Loucy (cell line): ENCODE measurements at regions not wholly inside any gene's neighbourhood (a gene's known extent, or its start where the extent isn't known, plus 50 kb on each side); places are given as distances from the start of the nearest gene placed in this dataset.
A peak's percentile ranks its signal among the peaks of the same experiment; 100 is the strongest.

Source experiments
- H2AFZ ChIP-seq: fragments of 200-600 bp; sonication (generic); 2 replicates; pipeline ENCODE4 v1.6.0; 2016; ENCODE audit warnings: antibody characterized with exemption, mild to moderate bottlenecking, low read length, moderate library complexity
- H3F3A ChIP-seq: fragments of 200-600 bp; 2 replicates; pipeline ENCODE4 v1.6.0; 2016; ENCODE audit warnings: antibody characterized with exemption, low read depth, mild to moderate bottlenecking
- H3K27me3 ChIP-seq: fragments of 200-600 bp; sonication (generic); 2 replicates; pipeline ENCODE4 v1.6.1; 2014; ENCODE audit warnings: low read length, mild to moderate bottlenecking; ENCODE audit not compliant: insufficient read depth, poor library complexity, severe bottlenecking
- H3K36me3 ChIP-seq: fragments of 200-600 bp; sonication (generic); 2 replicates; pipeline ENCODE4 v1.6.1; 2016; ENCODE audit warnings: low read length; ENCODE audit not compliant: insufficient read depth
- H3K4me1 ChIP-seq: fragments of 200-600 bp; sonication (generic); 2 replicates; pipeline ENCODE4 v1.5.1; 2014; ENCODE audit warnings: low read length, mild to moderate bottlenecking; ENCODE audit not compliant: insufficient read depth, poor library complexity, severe bottlenecking
- H3K4me2 ChIP-seq: fragments of 200-600 bp; sonication (generic); 2 replicates; pipeline ENCODE4 v1.6.0; 2014; ENCODE audit warnings: antibody characterized with exemption, low read length, low read depth, mild to moderate bottlenecking; ENCODE audit not compliant: poor library complexity, severe bottlenecking
- H3K4me3 ChIP-seq: fragments of 200-600 bp; sonication (generic); 2 replicates; pipeline ENCODE4 v1.5.1; 2014; ENCODE audit warnings: low read length, mild to moderate bottlenecking, mixed read lengths; ENCODE audit not compliant: poor library complexity, severe bottlenecking
- H3K79me2 ChIP-seq: fragments of 200-600 bp; sonication (generic); 2 replicates; pipeline ENCODE4 v1.6.1; 2014; ENCODE audit warnings: low read length; ENCODE audit not compliant: insufficient read depth
- H3K9ac ChIP-seq: fragments of 200-600 bp; sonication (generic); 2 replicates; pipeline ENCODE4 v1.6.0; 2014; ENCODE audit warnings: mild to moderate bottlenecking, low read depth, low read length, moderate library complexity; ENCODE audit not compliant: poor library complexity, severe bottlenecking
- H3K9me2 ChIP-seq: fragments of 200-600 bp; sonication (generic); replicated peaks from 2 replicates; pipeline ENCODE4 v1.6.1; 2016; ENCODE audit warnings: low read depth, low read length, mixed read lengths
- H3K9me3 ChIP-seq: fragments of 200-600 bp; sonication (generic); 2 replicates; pipeline ENCODE4 v1.6.1; 2014; ENCODE audit warnings: mild to moderate bottlenecking, antibody characterized with exemption, low read length, low read depth; ENCODE audit not compliant: insufficient read depth
- H4K20me1 ChIP-seq: fragments of 200-600 bp; sonication (generic); 2 replicates; pipeline ENCODE4 v1.6.0; 2014; ENCODE audit warnings: antibody characterized with exemption, low read length, mild to moderate bottlenecking; ENCODE audit not compliant: insufficient read depth, poor library complexity, severe bottlenecking
- EZH2phosphoT487 ChIP-seq: fragments of 200-600 bp; IDR thresholded peaks from 2 replicates; pipeline ENCODE4 v1.6.1; 2018; ENCODE audit warnings: antibody characterized with exemption, mild to moderate bottlenecking, moderate library complexity, borderline replicate concordance
- TF ChIP-seq, protein P1 (sequence below): fragments of 200-600 bp; sonication (generic); conservative IDR thresholded peaks from 2 replicates; pipeline ENCODE4 v1.5.1; 2014; ENCODE audit warnings: mild to moderate bottlenecking, antibody characterized with exemption, low read length

DNA sequence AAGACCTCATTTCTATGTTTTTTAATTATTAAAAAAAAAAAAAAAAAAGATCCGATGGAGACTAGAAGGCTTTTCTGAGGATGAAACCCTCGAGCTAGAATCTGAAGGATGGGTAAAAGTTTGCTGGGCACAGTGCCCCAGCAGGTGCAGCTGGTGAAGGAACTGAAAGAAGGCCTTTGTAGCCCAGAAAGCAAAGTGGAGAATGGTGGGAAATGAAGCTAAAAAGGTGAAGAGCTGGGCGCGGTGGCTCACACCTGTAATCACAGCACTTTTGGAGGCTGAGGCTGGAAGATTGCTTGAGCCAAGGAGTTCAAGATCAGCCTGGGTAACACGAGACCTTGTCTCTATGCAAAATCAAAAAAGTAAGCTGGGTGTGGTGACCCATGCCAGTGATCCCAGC, 50.3 kb upstream of the SEC14L1 start:
- TF ChIP-seq EZH2phosphoT487, result no peak
- TF ChIP-seq, protein P1, sequence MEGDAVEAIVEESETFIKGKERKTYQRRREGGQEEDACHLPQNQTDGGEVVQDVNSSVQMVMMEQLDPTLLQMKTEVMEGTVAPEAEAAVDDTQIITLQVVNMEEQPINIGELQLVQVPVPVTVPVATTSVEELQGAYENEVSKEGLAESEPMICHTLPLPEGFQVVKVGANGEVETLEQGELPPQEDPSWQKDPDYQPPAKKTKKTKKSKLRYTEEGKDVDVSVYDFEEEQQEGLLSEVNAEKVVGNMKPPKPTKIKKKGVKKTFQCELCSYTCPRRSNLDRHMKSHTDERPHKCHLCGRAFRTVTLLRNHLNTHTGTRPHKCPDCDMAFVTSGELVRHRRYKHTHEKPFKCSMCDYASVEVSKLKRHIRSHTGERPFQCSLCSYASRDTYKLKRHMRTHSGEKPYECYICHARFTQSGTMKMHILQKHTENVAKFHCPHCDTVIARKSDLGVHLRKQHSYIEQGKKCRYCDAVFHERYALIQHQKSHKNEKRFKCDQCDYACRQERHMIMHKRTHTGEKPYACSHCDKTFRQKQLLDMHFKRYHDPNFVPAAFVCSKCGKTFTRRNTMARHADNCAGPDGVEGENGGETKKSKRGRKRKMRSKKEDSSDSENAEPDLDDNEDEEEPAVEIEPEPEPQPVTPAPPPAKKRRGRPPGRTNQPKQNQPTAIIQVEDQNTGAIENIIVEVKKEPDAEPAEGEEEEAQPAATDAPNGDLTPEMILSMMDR, result no peak
- Histone ChIP-seq H3F3A (peaks cover 4% of the 10 kb centered on the region), H3K4me2 (peak overlapping the region; percentile 87), H3K4me3 (peak overlapping the region; percentile 89), H3K36me3 (peaks cover 21% of the 10 kb centered on the region), H3K9me2 (no peaks in the 10 kb centered on the region), H3K79me2 (peaks cover 55% of the 10 kb centered on the region), H3K9ac (peak overlapping the region; percentile 97), H3K9me3 (no peaks in the 10 kb centered on the region), H2AFZ (no peak overlapping the region), H3K27me3 (no peaks in the 10 kb centered on the region), H3K4me1 (peaks cover 45% of the 10 kb centered on the region), H4K20me1 (peaks cover 3% of the 10 kb centered on the region)
